A673 (cell line): ENCODE measurements at regions not wholly inside any gene's neighbourhood (a gene's known extent, or its start where the extent isn't known, plus 50 kb on each side); places are given as distances from the start of the nearest gene placed in this dataset.

Source experiments
- EZH2 ChIP-seq: fragments of 200-600 bp; sonication (generic); IDR thresholded peaks from 2 replicates; pipeline ENCODE4 v1.6.1; 2017; ENCODE audit warnings: borderline replicate concordance, low read depth, mild to moderate bottlenecking, mixed read lengths, antibody characterized with exemption, low read length; ENCODE audit not compliant: poor library complexity, severe bottlenecking
- TF ChIP-seq, protein P1 (sequence below): fragments of 300-800, 200-600 bp; sonication (generic); conservative IDR thresholded peaks from 2 replicates; pipeline ENCODE4 v1.5.1; 2017; ENCODE audit warnings: low read depth, mild to moderate bottlenecking, antibody characterized with exemption, low read length, moderate library complexity, mixed read lengths

DNA sequence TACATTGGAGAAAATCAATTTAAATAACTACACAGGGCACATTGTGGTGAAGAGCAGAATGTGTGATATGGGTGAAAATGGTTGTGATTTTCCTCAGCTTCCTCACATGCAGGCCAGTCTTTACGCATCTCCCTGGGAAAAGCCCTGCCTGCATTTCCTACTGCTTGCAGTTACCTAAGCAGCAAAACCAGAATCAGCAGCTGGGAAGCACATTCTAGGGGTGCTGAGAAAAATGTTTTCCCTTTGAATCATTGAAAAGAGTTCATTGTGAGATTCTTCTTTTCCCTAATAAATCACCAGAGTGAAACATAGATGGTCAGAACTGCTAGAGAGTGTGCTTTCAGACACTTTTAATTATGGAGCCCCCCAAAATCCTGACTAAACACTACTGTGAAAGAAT is 656.0 kb downstream of the TDRD15 start:
- TF ChIP-seq, protein P1, sequence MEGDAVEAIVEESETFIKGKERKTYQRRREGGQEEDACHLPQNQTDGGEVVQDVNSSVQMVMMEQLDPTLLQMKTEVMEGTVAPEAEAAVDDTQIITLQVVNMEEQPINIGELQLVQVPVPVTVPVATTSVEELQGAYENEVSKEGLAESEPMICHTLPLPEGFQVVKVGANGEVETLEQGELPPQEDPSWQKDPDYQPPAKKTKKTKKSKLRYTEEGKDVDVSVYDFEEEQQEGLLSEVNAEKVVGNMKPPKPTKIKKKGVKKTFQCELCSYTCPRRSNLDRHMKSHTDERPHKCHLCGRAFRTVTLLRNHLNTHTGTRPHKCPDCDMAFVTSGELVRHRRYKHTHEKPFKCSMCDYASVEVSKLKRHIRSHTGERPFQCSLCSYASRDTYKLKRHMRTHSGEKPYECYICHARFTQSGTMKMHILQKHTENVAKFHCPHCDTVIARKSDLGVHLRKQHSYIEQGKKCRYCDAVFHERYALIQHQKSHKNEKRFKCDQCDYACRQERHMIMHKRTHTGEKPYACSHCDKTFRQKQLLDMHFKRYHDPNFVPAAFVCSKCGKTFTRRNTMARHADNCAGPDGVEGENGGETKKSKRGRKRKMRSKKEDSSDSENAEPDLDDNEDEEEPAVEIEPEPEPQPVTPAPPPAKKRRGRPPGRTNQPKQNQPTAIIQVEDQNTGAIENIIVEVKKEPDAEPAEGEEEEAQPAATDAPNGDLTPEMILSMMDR, result no peak
- TF ChIP-seq EZH2, result no peak
